ENCODE measurements at regions not wholly inside any gene's neighbourhood (a gene's known extent, or its start where the extent isn't known, plus 50 kb on each side); places are given as distances from the start of the nearest gene placed in this dataset.
"Not testable (repeated sequence)": the region's sequence is repeated elsewhere in the genome, so short reads cannot be mapped to it uniquely, and the experiment has no call there.

DNA sequence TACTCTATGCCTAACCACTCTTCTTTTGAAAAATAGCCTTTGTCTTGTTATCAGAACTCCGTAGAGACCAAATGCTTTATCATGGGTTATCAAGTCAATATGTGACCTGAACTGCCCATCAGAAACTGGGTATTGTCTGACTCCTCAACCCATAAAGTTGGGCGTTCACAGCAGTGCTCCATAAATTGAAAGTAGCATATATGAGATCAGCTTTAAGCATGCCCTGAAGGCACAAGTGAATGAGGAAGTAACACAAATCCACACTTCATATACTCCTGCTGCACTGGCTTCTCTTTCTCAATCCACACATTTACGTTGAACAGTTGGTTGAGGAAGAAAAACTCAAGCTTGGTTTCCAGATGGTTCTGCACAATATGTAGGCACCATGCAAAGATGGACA is 1106.0 kb downstream of the STIM2 start:
- DNase-seq (ENCODE audit: extremely low spot score) = no peak
- CTCF ChIA-PET = interaction anchor here (2.0 kb wide), 1 partner anchor 40 kb away, joined by 6 read pairs; no protein-coding TSS in a partner anchor
- no peak for TF ChIP-seq CTCF (IDR thresholded peaks at IDR 0.05; ENCODE audit: control extremely low read depth, extremely low read depth, low read depth, missing control alignments)
- POLR2A ChIA-PET = no interaction called here

DNA sequence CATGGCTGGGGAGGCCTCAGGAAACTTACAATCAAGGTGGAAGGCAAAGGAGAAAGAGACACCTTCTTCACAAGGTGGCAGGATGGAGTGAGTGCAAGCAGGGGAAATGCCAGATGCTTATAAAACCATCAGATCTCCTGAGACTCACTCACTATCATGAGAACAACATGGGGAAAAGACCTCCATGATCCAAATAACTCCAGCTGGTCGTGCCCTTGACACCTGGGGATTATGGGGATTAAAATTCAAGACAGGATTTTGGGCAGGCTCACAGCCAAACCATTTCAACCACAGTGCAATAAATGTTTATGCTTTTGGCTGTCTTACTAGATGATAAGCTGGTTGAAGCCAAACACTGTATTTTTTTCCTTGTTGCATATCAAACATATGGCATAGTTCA is 1112.4 kb downstream of the STIM2 start:
- ChIA-PET POLR2A (no interaction called here), CTCF (no interaction called here)
- DNase-seq (ENCODE audit: extremely low spot score) = no peak
- TF ChIP-seq CTCF (IDR thresholded peaks at IDR 0.05; ENCODE audit: control extremely low read depth, extremely low read depth, low read depth, missing control alignments) = no peak

DNA sequence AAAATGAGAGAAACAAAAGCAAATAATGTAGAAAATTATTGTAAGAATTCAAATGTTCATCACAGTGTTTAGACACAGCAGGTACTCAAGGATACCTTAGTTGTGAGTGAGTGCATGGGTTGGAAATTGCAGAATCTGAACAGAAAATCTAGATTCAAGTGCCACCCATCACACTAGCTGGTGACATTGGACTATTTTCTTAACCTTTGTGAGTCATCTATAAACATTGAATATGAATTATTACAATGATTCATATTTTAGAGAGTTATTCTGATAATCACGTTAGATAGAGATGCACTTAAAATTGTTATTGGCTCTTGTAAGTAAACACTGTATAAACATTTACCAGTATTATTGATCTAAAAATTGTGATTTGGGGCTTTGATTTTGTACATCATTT is 1113.1 kb downstream of the STIM2 start:
- CTCF ChIA-PET = no interaction called here
- no peak for DNase-seq (ENCODE audit: extremely low spot score)
- POLR2A ChIA-PET = no interaction called here
- no peak for TF ChIP-seq CTCF (IDR thresholded peaks at IDR 0.05; ENCODE audit: control extremely low read depth, extremely low read depth, low read depth, missing control alignments)

- ChIA-PET POLR2A (no interaction called here), CTCF (no interaction called here)
- DNase-seq (ENCODE audit: extremely low spot score) = no peak
- no peak for TF ChIP-seq CTCF (IDR thresholded peaks at IDR 0.05; ENCODE audit: control extremely low read depth, extremely low read depth, low read depth, missing control alignments)
These were observed 1113.7 kb downstream of the STIM2 start for GRCh38 chr4:27974339-27974738.

- DNase-seq (ENCODE audit: extremely low spot score); CTCF ChIA-PET: not testable (repeated sequence)
These were observed 1114.2 kb downstream of the STIM2 start for GRCh38 chr4:27974881-27975280.

DNA sequence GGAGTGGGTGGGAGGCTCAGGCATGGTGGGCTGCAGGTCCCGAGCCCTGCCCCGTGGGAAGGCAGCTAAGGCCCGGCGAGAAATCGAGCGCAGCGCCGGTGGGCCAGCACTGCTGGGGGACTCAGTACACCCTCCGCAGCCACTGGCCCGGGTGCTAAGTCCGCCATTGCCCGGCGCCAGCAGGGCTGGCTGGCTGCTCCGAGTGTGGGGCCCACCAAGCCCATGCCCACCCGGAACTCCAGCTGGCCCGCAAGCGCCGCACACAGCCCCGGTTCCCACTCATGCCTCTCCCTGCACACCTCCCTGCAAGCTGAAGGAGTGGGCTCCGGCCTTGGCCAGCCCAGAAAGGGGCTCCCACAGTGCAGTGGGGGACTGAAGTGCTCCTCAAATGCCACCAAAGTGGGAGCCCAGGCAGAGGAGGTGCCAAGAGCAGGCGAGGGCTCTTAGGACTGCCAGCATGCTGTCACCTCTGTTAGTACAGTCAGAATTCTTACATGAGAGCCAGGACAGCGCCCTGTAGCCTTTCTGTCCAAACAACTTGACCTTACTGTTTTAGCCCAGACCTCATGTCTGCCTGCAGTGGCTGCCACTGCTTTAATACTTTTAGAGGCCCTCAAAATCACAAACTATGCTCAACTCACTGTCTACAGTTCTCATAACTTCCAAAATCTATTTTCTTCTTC is 1117.9 kb downstream of the STIM2 start:
- POLR2A ChIA-PET, CTCF ChIA-PET: not testable (repeated sequence)

More at GRCh38 chr4:27974881-27975280, 1114.2 kb downstream of the STIM2 start:
- POLR2A ChIA-PET = not testable (repeated sequence)

GRCh38 chr4:27985522-27985921 is 1124.9 kb downstream of the STIM2 start:
- POLR2A ChIA-PET = no interaction called here
- CTCF ChIA-PET = no interaction called here
- no peak for TF ChIP-seq CTCF (IDR thresholded peaks at IDR 0.05; ENCODE audit: control extremely low read depth, extremely low read depth, low read depth, missing control alignments)
- no peak for DNase-seq (ENCODE audit: extremely low spot score)

More for the DNA sequence above, 1117.9 kb downstream of the STIM2 start:
- not testable (repeated sequence) for DNase-seq (ENCODE audit: extremely low spot score)

DNA sequence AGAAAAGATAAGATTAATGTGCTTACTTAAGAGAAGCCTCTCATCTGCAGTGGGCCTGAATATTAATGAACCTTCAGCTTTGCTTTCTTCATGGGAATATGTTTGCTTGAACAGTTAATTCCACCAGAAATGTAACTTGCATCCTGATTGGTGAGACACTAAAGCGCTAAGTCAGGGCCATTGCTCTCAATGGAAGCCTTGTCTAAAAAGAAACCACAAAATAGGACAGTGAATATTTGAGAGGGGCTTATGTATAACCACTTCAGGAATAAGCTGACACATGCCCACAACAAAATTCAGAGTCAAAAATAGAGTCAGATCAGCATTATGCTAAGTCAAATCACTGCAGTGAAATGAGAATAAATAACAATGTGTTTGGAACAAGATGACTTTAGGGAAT is 1125.8 kb downstream of the STIM2 start:
- DNase-seq (ENCODE audit: extremely low spot score) = no peak
- CTCF ChIA-PET = no interaction called here
- TF ChIP-seq CTCF (IDR thresholded peaks at IDR 0.05; ENCODE audit: control extremely low read depth, extremely low read depth, low read depth, missing control alignments) = no peak
- POLR2A ChIA-PET = no interaction called here
